GM18951 (cell line): ENCODE measurements at regions not wholly inside any gene's neighbourhood (a gene's known extent, or its start where the extent isn't known, plus 50 kb on each side); places are given as distances from the start of the nearest gene placed in this dataset.
"Not testable (repeated sequence)": the region's sequence is repeated elsewhere in the genome, so short reads cannot be mapped to it uniquely, and the experiment has no call there.

Experiments used
- POLR2A ChIP-seq: IDR thresholded peaks from 4 replicates; pipeline ENCODE4 v1.6.1; 2011; ENCODE audit warnings: mild to moderate bottlenecking; ENCODE audit not compliant: insufficient read length, insufficient read depth; ENCODE audit errors: extremely low read depth
- in situ Hi-C: fragments of 300-500 bp; cut with MboI; formaldehyde crosslinking; loops from one replicate; pipeline ENCODE4 v1.12.0; 2022; ENCODE audit warnings: low sequenced_read_pairs, mixed read lengths, inconsistent platforms; ENCODE audit not compliant: unreplicated experiment

- in situ Hi-C loops, result no loop called here
- TF ChIP-seq POLR2A, result no peak
Measured at GRCh38 chr18:60891936-60892335, 441.3 kb upstream of the CDH20 start.

DNA sequence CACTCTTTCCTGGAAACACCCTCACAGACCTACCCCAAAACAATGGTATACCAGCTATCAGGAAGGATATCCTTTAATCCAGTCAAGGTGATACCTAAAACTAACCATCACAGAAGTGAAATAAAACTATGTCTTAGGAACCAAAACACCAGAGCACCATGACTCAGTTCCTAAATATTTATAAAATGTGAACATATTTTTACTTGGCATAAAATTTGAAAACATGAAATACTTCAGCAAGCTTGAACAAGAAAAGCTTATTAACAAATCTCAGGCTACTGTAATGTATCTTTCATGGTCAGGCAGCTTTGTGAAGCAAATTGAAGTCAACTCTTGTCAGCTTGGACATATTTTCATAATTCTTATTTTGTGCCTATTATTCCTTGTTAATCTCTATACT is 440.8 kb upstream of the CDH20 start:
- TF ChIP-seq POLR2A, result no peak
- in situ Hi-C loops, result no loop called here

GRCh38 chr18:60892855-60893254 is 440.4 kb upstream of the CDH20 start:
- no peak for TF ChIP-seq POLR2A
- in situ Hi-C loops, result no loop called here

GRCh38 chr18:60893355-60894097 is 439.7 kb upstream of the CDH20 start:
- TF ChIP-seq POLR2A, result no peak
- in situ Hi-C loops, result no loop called here

DNA sequence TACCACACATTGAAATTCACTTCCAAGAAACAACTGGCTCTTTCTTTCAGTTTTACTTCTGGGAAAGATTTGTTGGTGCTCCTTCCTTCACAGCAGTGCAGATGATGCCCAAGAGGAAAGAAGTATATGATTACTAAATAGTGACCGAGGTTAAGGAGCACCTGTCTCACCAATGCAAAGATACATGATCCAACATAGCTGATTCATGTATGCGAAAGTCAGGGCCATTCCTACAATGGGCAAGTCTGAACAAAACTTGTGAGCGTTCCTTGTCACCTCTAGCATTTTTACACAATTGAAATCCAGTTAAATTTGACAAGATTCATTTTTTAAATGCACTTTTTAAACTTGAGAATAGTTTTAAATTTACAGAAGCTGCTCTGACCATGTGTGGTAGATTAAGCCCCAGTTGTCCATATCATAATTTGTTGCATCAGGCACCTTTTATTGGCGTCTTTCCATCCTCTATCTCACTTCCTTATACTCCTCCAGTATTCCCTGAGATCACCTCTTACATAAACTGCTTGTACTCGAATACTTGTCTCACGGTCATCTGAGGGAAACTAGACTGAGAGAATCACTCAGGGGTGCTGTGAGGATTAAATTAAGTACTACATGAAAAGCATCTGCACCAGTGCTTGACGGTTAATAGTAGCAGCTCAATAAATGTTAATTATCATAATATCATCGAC is 438.8 kb upstream of the CDH20 start:
- in situ Hi-C loops, result no loop called here
- no peak for TF ChIP-seq POLR2A

DNA sequence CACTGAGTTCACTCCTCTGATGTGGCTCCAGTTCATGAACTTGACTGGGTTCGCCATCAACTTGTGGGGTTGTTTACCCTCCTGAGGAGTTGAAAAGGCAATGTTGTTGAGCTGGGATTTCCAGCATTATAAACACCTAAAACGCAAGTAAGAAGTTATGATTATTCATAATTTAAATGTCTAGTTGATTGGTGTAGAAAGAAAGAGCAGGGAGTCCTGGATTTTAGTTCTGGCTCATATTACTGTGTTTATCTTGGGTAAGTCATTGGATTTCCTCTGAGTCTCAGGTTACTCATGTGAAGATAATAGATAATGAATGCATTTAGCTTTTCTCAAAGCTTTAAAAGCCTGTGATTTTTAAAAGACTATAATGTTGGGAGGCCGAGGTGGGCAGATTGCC is 438.0 kb upstream of the CDH20 start:
- in situ Hi-C loops, result no loop called here
- TF ChIP-seq POLR2A, result no peak

- no peak for TF ChIP-seq POLR2A
- in situ Hi-C loops, result no loop called here
Measured at GRCh38 chr18:60898111-60898510, 435.1 kb upstream of the CDH20 start.

DNA sequence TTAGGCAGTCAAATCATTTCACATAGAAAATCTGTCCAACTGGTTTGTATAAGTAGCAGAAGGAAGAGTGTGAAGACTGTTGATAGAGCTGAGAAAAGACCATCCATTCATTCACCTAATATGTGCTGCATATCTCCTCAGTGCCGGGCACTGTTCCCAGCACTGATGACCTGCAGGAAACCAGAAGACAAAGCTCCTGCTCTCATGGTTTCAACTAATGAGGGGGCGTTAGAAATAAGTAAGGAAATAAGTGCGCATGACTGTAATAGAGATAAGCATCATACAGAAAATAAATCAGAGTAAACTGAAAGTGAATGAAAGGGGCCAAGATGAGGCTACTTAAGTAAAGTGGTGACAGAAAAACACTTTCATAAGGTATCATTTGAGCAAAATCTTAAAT is 427.5 kb upstream of the CDH20 start:
- in situ Hi-C loops, result no loop called here

DNA sequence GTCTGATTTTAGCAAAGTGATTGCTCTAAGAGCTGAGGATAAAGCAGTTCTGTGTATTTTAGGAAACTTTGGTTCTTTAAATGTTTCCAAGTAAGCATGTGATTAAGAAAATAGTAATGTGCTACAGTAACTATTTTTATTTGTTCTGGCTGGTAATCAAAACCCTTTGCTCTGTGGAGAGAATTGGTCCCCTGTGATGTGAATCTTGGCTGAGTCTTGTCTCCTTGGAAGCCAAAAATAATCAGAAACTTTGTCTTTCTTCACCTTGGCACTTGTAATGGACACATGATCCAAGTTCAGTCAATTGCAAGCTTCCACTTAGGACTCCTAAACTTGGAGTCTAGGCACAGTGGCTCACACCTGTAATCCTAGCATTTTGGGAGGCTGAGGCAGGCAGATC is 422.7 kb upstream of the CDH20 start:
- in situ Hi-C loops, result no loop called here
- TF ChIP-seq POLR2A, result no peak

More for the DNA sequence above, 427.5 kb upstream of the CDH20 start:
- no peak for TF ChIP-seq POLR2A

DNA sequence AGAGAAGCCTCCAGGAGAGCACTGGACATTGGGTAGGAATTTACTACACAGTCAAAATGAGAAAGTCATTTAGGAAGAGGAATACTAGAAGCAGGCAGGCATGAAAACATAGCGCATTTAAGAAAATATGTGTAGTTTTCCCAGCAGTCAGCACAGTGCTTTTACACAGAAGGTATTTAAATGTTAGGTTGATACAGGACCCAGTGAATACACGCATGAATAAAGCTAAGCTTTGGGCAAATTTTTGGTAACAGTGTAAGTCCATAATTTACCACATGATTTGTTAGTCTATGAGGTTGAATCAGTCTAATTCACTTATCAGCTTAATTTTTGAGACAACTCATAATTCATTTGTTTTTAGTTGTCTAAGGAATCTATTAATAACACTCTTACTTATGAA is 421.7 kb upstream of the CDH20 start:
- no peak for TF ChIP-seq POLR2A
- in situ Hi-C loops, result no loop called here

DNA sequence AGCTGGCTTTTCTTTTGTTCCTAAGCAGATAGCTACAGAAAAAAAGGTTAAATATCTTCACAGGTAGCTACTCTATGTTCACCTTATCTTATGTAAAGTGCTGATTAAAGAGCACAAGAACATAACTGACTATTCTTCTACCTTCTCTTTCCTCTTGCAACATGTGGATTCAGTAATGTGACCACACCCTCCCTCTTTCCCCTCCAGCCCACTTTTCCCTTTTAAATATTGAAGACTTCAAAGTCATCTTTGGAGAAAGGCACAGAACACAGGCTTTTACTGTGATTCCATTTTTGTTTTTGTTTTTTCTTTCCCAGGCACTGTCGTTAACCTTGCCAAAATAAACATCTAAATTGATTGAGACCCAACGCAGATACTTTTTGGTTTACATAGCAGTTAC is 418.1 kb upstream of the CDH20 start:
- TF ChIP-seq POLR2A, result no peak
- in situ Hi-C loops, result no loop called here

GRCh38 chr18:60918862-60919261 is 414.4 kb upstream of the CDH20 start:
- in situ Hi-C loops, result not testable (repeated sequence)

DNA sequence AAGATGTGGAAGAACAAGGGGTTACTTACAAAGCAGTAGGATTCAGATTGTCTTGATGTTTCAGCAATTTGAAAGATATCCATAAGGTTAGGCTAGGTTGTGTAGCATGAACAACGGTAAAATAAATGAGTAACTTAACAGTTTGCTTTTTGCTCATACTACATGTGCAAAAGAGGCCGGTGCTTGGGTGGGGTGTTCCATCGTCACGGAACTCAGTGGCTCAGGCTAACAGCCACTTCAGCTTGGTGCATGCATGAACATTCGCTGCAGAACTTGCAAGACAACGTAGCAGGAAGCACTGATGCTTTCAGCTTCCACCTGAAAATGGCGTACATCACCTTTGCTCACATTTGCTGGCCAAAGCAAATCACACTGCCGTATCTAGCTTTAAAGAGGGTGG is 407.3 kb upstream of the CDH20 start:
- no peak for TF ChIP-seq POLR2A
- in situ Hi-C loops, result no loop called here

GRCh38 chr18:60929966-60930365 is 403.3 kb upstream of the CDH20 start:
- in situ Hi-C loops, result no loop called here
- TF ChIP-seq POLR2A, result no peak
